ENCODE measurements at regions not wholly inside any gene's neighbourhood (a gene's known extent, or its start where the extent isn't known, plus 50 kb on each side); places are given as distances from the start of the nearest gene placed in this dataset.

DNA sequence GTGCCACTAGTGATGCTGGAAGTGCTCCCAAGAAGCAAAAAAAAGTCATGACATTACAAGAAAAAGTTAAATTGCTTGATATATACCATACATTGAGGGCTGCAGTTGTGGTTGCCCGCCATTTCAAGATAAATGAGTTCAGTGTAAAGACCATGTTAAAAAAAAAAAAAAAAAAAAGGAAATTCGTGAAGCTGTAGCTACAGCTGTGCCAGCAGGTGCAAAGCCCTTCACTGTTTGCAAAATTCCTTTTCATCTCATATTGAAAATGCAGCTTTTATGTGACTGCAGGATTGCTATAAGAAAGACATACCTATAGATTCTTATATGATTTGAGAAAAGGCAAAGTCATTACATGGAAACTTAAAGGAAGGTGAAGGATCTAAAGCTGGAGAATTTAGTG, 179.6 kb upstream of the POU5F2 start:
- no peaks in the 10 kb centered on the region for H3K27me3 ChIP-seq (ENCODE audit: control insufficient read depth, insufficient read depth, low read length)
- H3K14ac ChIP-seq (replicated peaks; ENCODE audit: low read depth, low read length) = no peak overlapping the region
- H3K4me3 ChIP-seq (ENCODE audit: insufficient read depth, low read depth, low read length) = no peak overlapping the region
- H2AK5ac ChIP-seq (ENCODE audit: low read depth, low read length) = no peak overlapping the region
- ChIA-PET POLR2A (ENCODE audit: unreplicated experiment) (no interaction called here), CTCF (no interaction called here)
- no peak overlapping the region for H3K9ac ChIP-seq (ENCODE audit: low read depth, low read length)
- H4K91ac ChIP-seq (ENCODE audit: insufficient read depth, low read depth, low read length) = no peak overlapping the region
- H3K9me1 ChIP-seq (ENCODE audit: insufficient read depth, low read length) = no peaks in the 10 kb centered on the region
- H2BK20ac ChIP-seq (ENCODE audit: low read depth, low read length) = no peak overlapping the region
- dilution Hi-C loops (cut with HindIII; ENCODE audit: low sequenced_read_pairs, unreplicated experiment) = no loop called here
- no peak overlapping the region for H4K5ac ChIP-seq (ENCODE audit: low read depth, low read length)
- H2BK5ac ChIP-seq (ENCODE audit: low read depth, low read length, poor library complexity, severe bottlenecking) = no peak overlapping the region
- no peak overlapping the region for H4K8ac ChIP-seq (ENCODE audit: low read depth in 2 of 2, low read length in 2 of 2)
- no peak overlapping the region for H2BK120ac ChIP-seq (ENCODE audit: low read depth, low read length)
- no peak overlapping the region for H2BK15ac ChIP-seq (ENCODE audit: low read depth, low read length)
- no peak overlapping the region for H3K18ac ChIP-seq (ENCODE audit: low read depth, low read length)
- H3K4me1 ChIP-seq (ENCODE audit: control insufficient read depth, insufficient read depth, low read length) = no peaks in the 10 kb centered on the region
- no peak for DNase-seq
- H3K23ac ChIP-seq (ENCODE audit: low read depth, low read length) = no peak overlapping the region
- no peak overlapping the region for H3K4ac ChIP-seq (ENCODE audit: low read depth, low read length)
- H3K56ac ChIP-seq (ENCODE audit: extremely low read depth, insufficient read depth, low read length) = no peak overlapping the region
- TF ChIP-seq CEBPB (IDR thresholded peaks at IDR 0.05; ENCODE audit: low read depth, low read length) = no peak
- TF ChIP-seq RFX5 (IDR thresholded peaks at IDR 0.05; ENCODE audit: low read depth, low read length) = no peak
- no peak for TF ChIP-seq NFE2L2 (IDR thresholded peaks at IDR 0.05; ENCODE audit: low read depth, low read length)
- no peak for TF ChIP-seq BHLHE40 (IDR thresholded peaks at IDR 0.05; ENCODE audit: low read depth, low read length)
- no peak for TF ChIP-seq RCOR1 (IDR thresholded peaks at IDR 0.05; ENCODE audit: insufficient replicate concordance, low read length)
- no peak for TF ChIP-seq POLR2A (IDR thresholded peaks at IDR 0.05; ENCODE audit: low read depth, low read length)
- TF ChIP-seq SMC3 (IDR thresholded peaks at IDR 0.05; ENCODE audit: low read depth, low read length) = no peak
- TF ChIP-seq CHD1 (IDR thresholded peaks at IDR 0.05; ENCODE audit: low read depth, low read length) = no peak
- TF ChIP-seq RAD21 (IDR thresholded peaks at IDR 0.05; ENCODE audit: low read length) = no peak
- TF ChIP-seq MAZ (IDR thresholded peaks at IDR 0.05; ENCODE audit: borderline replicate concordance, low read depth, low read length) = no peak
- no peak for TF ChIP-seq MAFK (IDR thresholded peaks at IDR 0.05; ENCODE audit: low read depth, low read length)
- TF ChIP-seq, protein P1, sequence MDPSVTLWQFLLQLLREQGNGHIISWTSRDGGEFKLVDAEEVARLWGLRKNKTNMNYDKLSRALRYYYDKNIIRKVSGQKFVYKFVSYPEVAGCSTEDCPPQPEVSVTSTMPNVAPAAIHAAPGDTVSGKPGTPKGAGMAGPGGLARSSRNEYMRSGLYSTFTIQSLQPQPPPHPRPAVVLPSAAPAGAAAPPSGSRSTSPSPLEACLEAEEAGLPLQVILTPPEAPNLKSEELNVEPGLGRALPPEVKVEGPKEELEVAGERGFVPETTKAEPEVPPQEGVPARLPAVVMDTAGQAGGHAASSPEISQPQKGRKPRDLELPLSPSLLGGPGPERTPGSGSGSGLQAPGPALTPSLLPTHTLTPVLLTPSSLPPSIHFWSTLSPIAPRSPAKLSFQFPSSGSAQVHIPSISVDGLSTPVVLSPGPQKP (IDR thresholded peaks at IDR 0.05; ENCODE audit: borderline replicate concordance, low read depth, low read length) = no peak
- TF ChIP-seq CTCF (conservative IDR thresholded peaks at IDR 0.05; ENCODE audit: low read depth, low read length) = no peak
- H3K9me3 ChIP-seq (ENCODE audit: control insufficient read depth, insufficient read depth, low read length) = no peaks in the 10 kb centered on the region
- no peaks in the 10 kb centered on the region for H4K20me1 ChIP-seq (ENCODE audit: insufficient read depth, low read length)
- H3K27ac ChIP-seq (ENCODE audit: insufficient read depth, low read length) = no peak overlapping the region
- H2AK9ac ChIP-seq (replicated peaks; ENCODE audit: low read depth, low read length, poor library complexity) = no peak overlapping the region
- no peak for ATAC-seq (ENCODE audit: low read depth)
- intact Hi-C loops (cut with micrococcal nuclease) = no loop called here
- no peaks in the 10 kb centered on the region; a peak in 1 of 4 replicates for H3K79me1 ChIP-seq (ENCODE audit: low read depth in 1 of 2, low read length in 2 of 2)
- H2AFZ ChIP-seq (replicated peaks; ENCODE audit: low read length, poor library complexity) = no peak overlapping the region
- no TSS peak for BruUV-seq (replicated peaks)
- H3K4me2 ChIP-seq (ENCODE audit: low read depth, low read length) = no peak overlapping the region
- WGBS, 2 experiments (ENCODE audit: extremely low coverage in 2 of 2, insufficient read length in 1 of 2) = no CpG with 5 or more reads among the region's 2 CpGs
- no peaks in the 10 kb centered on the region for H3K36me3 ChIP-seq (ENCODE audit: control insufficient read depth, insufficient read depth, low read length)
- in situ Hi-C loops (cut with MboI; ENCODE audit: low sequenced_read_pairs) = loop anchor here (25.0 kb wide), 1 partner anchor 1609 kb away; no protein-coding TSS in a partner anchor
